HK-2 (cell line): ENCODE measurements at regions not wholly inside any gene's neighbourhood (a gene's known extent, or its start where the extent isn't known, plus 50 kb on each side); places are given as distances from the start of the nearest gene placed in this dataset.

Source experiments
- DNase-seq: peaks from one replicate; pipeline ENCODE4 v3.0.0-alpha.2; 2018; ENCODE audit not compliant: unreplicated experiment

GRCh38 chr16:59729613-59730012 lies 995.5 kb upstream of the GOT2 start:
- DNase-seq, result no peak

DNA sequence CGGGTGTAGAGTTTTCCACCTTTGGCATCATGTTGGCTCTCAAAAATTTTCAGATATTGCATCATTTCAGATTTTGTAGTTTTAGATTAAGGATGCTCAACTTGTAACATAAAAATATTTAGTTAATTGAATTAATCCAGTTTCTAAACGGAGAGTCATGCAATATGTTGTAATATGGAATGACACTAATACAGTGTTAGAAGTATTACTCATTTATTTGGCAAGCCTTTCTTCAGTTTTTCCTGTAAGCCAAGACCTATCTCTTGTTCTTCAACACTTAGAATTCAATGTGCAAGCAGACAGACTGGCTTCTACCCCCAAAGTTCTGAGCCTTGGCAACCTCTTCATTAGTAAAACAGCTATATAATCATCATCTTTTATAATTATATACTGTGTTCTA lies 985.0 kb upstream of the GOT2 start:
- DNase-seq, result no peak

DNA sequence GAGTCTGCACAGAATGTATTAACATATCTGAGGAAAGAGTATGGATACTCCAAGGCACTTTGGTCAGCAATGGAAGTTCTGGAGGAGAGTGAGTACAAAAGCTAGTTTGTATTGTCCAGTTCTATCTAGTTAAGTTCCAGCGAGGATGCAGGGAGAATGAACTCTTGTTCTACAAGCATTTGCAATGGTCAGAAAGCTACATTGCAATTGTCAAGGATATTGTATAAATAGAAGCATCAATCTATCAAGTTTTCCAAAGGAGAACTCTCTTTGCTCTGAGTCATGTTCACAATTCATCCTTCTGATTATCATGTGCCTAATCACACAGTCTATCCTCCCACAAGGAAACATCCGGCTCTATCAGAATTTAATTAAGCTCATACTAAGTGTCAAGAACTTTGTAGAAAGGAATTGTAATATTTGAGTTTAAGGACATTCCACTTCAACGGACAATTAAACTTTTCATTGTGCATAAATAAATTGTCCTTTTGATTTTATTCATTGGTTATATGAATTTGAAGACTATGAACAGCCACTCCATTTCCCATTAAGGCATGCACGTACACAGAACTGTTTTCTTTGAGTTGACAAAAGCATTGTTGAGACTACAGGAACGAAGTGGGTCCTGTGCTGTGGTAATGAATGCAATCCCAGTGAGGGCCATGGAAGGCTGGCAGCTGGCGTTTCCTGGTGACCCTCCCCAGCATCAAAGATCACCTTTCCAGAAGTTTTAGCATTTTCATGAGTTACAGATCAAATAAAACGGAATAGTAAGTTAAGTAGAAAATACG lies 973.5 kb upstream of the GOT2 start:
- DNase-seq, result no peak

GRCh38 chr16:59701963-59702930 lies 968.1 kb upstream of the GOT2 start:
- no peak for DNase-seq

DNA sequence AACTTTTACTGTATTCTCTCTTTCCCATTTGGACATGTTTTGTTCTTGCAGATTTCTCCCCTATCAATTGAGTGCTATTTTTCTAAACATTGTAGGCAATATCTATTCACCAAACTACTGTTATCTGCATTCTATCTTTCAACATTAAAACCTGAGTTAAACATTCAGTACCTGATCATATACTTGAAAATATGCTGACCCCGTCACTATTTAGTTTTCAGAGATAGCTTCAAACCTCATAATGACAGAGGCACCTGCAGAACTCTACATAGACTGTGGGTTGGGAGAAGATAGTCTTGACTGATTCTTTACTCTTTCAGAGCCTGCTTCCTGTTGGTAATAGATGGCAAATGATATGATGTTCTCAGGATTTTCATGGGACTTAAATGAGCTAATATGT lies 965.7 kb upstream of the GOT2 start:
- DNase-seq, result no peak

- DNase-seq, result no peak
Observed at GRCh38 chr16:59698346-59699020, 964.4 kb upstream of the GOT2 start.

- DNase-seq, result no peak
Observed at GRCh38 chr16:59697761-59698160, 963.6 kb upstream of the GOT2 start.

DNA sequence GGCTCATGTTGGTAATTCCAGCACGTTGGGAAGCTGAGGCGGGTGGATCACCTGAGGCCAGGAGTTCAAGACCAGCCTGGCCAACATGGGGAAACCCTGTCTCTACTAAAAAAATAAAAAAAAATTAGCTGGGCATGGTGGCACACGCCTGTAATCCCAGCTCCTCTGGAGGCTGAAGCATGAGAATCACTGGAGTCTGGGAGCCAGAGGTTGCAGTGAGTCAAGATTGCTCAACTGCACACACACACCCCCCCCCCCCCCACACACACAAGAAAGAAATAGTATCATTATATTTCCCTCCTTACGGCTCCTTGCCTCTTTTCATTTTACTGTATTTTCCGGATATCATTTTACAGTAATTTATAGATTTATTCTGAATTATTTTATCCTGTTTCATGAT lies 963.1 kb upstream of the GOT2 start:
- no peak for DNase-seq

DNA sequence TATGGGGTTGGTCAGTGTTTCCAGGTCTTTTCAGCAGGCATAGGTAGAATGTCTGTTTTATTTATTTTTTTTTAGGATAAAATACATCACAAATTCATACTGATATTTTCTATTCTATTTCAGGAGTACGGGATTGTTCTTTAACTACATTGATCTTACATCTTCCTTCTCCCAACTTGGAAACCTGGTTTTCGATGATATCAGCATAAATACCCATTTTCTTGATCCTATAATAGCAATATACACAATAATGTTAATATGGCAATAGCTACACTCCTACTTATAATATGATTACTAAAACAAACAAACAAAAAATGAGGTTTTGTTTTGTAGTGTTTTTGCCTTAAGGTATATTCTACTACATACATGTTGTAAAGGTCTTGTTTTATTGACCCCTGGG lies 962.4 kb upstream of the GOT2 start:
- DNase-seq, result no peak

DNA sequence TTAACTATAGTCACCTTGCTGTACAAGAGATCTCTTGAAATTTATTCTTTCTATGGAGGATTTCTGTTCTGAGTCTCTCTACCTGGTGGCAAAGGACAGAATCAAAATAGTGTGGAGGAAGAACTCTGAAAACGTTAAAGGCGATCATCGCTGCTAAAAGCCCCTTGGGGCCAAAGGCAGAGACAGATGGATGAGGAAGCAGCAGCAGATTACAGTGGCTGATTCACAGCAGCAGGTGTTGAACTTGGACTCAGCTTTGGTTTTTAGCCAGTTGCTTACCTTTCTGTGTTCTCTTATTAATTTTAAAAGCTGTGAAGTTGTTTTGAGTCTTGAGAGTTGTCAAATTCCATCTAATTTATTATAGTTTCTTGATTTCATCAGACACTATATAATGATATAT lies 956.1 kb upstream of the GOT2 start:
- DNase-seq, result no peak

DNA sequence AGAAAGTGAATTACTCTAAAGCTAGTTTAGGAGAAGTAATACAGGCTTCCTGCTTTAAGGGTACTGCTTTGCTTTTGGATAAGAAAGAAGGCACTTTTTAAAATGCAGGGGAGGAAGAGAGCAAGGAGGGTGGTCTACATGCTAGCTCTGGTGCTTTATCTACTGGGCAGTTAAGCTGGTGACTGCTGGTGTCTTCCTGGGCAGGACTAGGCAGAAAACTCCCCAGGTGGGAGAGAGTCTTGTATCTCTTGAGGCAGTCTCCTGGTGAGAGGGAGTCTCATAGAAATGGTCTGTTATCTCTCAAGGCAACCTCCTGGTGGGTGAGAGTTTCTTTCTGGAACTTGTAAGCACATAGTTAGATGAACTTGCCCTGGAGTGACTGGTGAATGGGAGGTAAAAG lies 953.9 kb upstream of the GOT2 start:
- no peak for DNase-seq

DNA sequence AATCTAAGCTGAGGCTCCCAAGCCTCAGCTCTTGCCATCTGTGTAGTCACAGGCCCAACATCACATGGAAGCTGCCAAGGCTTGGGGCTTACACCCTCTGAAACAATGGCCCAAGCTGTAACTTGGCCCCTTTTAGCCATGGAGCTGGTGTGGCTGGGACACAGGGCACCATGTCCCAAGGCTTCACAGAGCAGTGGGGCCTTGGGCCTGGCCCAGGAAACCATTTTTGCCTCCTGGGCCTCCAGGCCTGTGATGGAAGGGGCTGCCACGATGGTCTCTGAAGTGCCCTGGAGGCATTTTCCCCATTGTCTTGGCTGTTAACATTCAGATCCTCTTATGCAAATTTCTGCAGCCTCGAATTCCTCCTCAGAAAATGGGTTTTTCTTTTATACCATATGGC lies 952.3 kb upstream of the GOT2 start:
- DNase-seq, result no peak

- DNase-seq, result no peak
Observed at GRCh38 chr16:59684911-59685310, 950.8 kb upstream of the GOT2 start.

DNA sequence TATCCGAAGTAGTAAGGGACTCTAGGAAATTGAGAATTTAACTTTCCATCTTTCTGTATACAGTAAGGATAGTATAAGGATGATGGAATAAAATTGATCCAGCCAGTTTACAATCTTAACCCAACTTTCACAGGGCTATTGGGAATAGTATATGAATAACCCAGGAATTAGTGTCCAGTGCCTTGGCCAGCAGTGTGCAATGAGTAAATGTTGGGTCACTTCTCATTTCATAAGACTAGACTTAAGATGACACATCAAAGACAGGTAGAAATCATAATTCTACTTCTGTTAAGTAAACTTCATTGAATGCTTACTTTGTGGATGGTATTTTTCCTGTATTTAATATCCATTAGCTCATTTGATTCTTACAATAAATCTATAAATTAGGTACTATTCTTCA lies 949.6 kb upstream of the GOT2 start:
- DNase-seq, result no peak

- DNase-seq, result no peak
Observed at GRCh38 chr16:59665618-59666220, 931.6 kb upstream of the GOT2 start.

GRCh38 chr16:59658572-59658971 lies 924.5 kb upstream of the GOT2 start:
- DNase-seq, result no peak

GRCh38 chr16:59655031-59655430 lies 920.9 kb upstream of the GOT2 start:
- DNase-seq, result no peak

DNA sequence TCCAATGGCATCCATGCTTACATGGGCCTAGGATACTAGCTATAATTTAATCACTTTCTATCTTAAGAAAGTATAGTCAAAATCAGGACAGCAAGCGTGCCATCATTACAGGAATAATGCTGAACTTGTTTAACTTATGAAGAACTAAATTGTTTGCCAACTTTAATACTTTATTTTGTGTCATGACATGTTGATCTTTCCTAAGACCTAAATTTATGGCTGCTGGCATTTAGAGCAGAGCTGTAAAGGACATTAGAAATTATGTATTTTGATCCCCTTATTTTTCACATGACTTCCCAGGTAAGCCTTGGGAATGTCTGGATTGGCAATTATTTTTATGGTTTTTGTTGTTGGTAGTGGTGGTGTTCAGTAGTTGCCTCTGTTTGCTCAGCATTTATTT lies 920.3 kb upstream of the GOT2 start:
- no peak for DNase-seq

- DNase-seq, result no peak
Observed at GRCh38 chr16:59651662-59652061, 917.5 kb upstream of the GOT2 start.

GRCh38 chr16:59645194-59645593 lies 911.1 kb upstream of the GOT2 start:
- no peak for DNase-seq

GRCh38 chr16:59635674-59636073 lies 901.6 kb upstream of the GOT2 start:
- DNase-seq, result no peak

- no peak for DNase-seq
Observed at GRCh38 chr16:59634951-59635350, 900.8 kb upstream of the GOT2 start.
